Stimulated activated CD8-positive, alpha-beta memory T cell treated with anti-CD3 and anti-CD28 coated beads, Interleukin-7, amount 100 ng/mL, for 24 hours (primary cell): ENCODE measurements at regions not wholly inside any gene's neighbourhood (a gene's known extent, or its start where the extent isn't known, plus 50 kb on each side); places are given as distances from the start of the nearest gene placed in this dataset.
"Not testable (repeated sequence)": the region's sequence is repeated elsewhere in the genome, so short reads cannot be mapped to it uniquely, and the experiment has no call there.

ENCODE experiments used
- DNase-seq: peaks from one replicate; pipeline ENCODE4 v3.0.0-alpha.2; 2020; ENCODE audit warnings: low read depth

GRCh38 chr16:55016515-55016914, 85.8 kb downstream of the IRX5 start:
- DNase-seq: no peak

- no peak for DNase-seq
Measured at GRCh38 chr16:55017321-55017720, 86.7 kb downstream of the IRX5 start.

GRCh38 chr16:55018881-55019280, 88.2 kb downstream of the IRX5 start:
- no peak for DNase-seq

GRCh38 chr16:55019419-55020131, 88.9 kb downstream of the IRX5 start:
- no peak for DNase-seq

- DNase-seq: no peak
Measured at GRCh38 chr16:55021595-55022475, 91.2 kb downstream of the IRX5 start.

GRCh38 chr16:55027260-55027659, 96.6 kb downstream of the IRX5 start:
- DNase-seq: not testable (repeated sequence)

GRCh38 chr16:55029509-55029908, 98.8 kb downstream of the IRX5 start:
- DNase-seq: no peak

GRCh38 chr16:55030944-55031343, 100.3 kb downstream of the IRX5 start:
- no peak for DNase-seq

- no peak for DNase-seq
Measured at GRCh38 chr16:55031481-55031880, 100.8 kb downstream of the IRX5 start.

- no peak for DNase-seq
Measured at GRCh38 chr16:55033225-55034156, 102.8 kb downstream of the IRX5 start.

- DNase-seq: no peak
Measured at GRCh38 chr16:55035029-55035428, 104.4 kb downstream of the IRX5 start.

GRCh38 chr16:55035956-55036355, 105.3 kb downstream of the IRX5 start:
- DNase-seq: no peak

GRCh38 chr16:55036371-55036821, 105.7 kb downstream of the IRX5 start:
- no peak for DNase-seq

- no peak for DNase-seq
Measured at GRCh38 chr16:55037046-55037445, 106.4 kb downstream of the IRX5 start.

- no peak for DNase-seq
Measured at GRCh38 chr16:55037966-55038365, 107.3 kb downstream of the IRX5 start.

GRCh38 chr16:55039042-55039441, 108.4 kb downstream of the IRX5 start:
- no peak for DNase-seq

- no peak for DNase-seq
Measured at GRCh38 chr16:55039511-55039910, 108.8 kb downstream of the IRX5 start.

- DNase-seq: no peak
Measured at GRCh38 chr16:55039931-55040330, 109.3 kb downstream of the IRX5 start.

- no peak for DNase-seq
Measured at GRCh38 chr16:55040366-55041086, 109.9 kb downstream of the IRX5 start.

- DNase-seq: no peak
Measured at GRCh38 chr16:55041540-55042234, 111.0 kb downstream of the IRX5 start.
